Gastroesophageal sphincter (tissue), 3 donors: ENCODE measurements at regions not wholly inside any gene's neighbourhood (a gene's known extent, or its start where the extent isn't known, plus 50 kb on each side); places are given as distances from the start of the nearest gene placed in this dataset.

Experiments
- CTCF ChIP-seq, 4 experiments: fragments of 200-600 bp in 2 of 4; fragments of 450-650 bp in 2 of 4; sonication (generic) in 1 of 4; IDR thresholded peaks; one replicate each; pipeline ENCODE4 v1.5.1; 2017 to 2019; ENCODE audit warnings: antibody characterized with exemption in 4 of 4, mild to moderate bottlenecking in 2 of 4, moderate library complexity in 2 of 4
- POLR2A ChIP-seq, 2 donors: fragments of 450-650 bp; IDR thresholded peaks; one replicate each; pipeline ENCODE4 v1.6.1; 2017; ENCODE audit warnings: antibody characterized with exemption in 2 of 2, mild to moderate bottlenecking in 2 of 2, moderate library complexity in 1 of 2

- TF ChIP-seq CTCF (IDR thresholded peaks at IDR 0.05) = no peak
- no peak for TF ChIP-seq POLR2A (IDR thresholded peaks at IDR 0.05)
Measured at GRCh38 chr4:149238097-149238496, 577.5 kb downstream of the IQCM start.
